Kidney (tissue), 13 donors: ENCODE measurements at regions not wholly inside any gene's neighbourhood (a gene's known extent, or its start where the extent isn't known, plus 50 kb on each side); places are given as distances from the start of the nearest gene placed in this dataset.

ENCODE experiments used
- DNase-seq, 5 donors: peaks; one replicate each; pipeline ENCODE4 v3.0.0-alpha.2; 2013 to 2020
- FAIRE-seq: peaks from 2 replicates; lab custom pipeline; 2012; peaks lifted over from hg19 to GRCh38; lab: Jason Lieb, UNC
- H3K27ac ChIP-seq, 2 donors: one replicate each; pipeline ENCODE4 v1.7.0; 2013; ENCODE audit warnings: low read depth in 2 of 2, low read length in 2 of 2, inconsistent platforms in 1 of 2
- H3K27me3 ChIP-seq: one replicate; pipeline ENCODE4 v1.7.1; 2013; ENCODE audit warnings: low read length, inconsistent platforms; ENCODE audit not compliant: control insufficient read depth, insufficient read depth
- H3K36me3 ChIP-seq, 3 donors: one replicate each; pipeline versions ENCODE4 v1.7.0 to v1.7.1; 2013; ENCODE audit warnings: low read length in 3 of 3, control low read depth in 1 of 3, inconsistent platforms in 1 of 3; ENCODE audit not compliant: insufficient read depth in 3 of 3, control insufficient read depth in 2 of 3
- H3K4me1 ChIP-seq, 3 donors: one replicate each; pipeline versions ENCODE4 v1.7.0 to v1.7.1; 2013; ENCODE audit warnings: low read length in 3 of 3, inconsistent platforms in 1 of 3, low read depth in 1 of 3; ENCODE audit not compliant: control insufficient read depth in 2 of 3, insufficient read depth in 2 of 3
- H3K4me3 ChIP-seq, 3 donors: one replicate each; pipeline versions ENCODE4 v1.7.0 to v1.8.1; 2013; ENCODE audit warnings: low read length in 3 of 3, control low read depth in 1 of 3, inconsistent platforms in 1 of 3
- H3K9ac ChIP-seq, 3 donors: one replicate each; pipeline versions ENCODE4 v1.7.0 to v1.7.1; 2013; ENCODE audit warnings: low read length in 3 of 3, control low read depth in 1 of 3, inconsistent platforms in 1 of 3
- H3K9me3 ChIP-seq, 3 donors: one replicate each; pipeline versions ENCODE4 v1.7.0 to v1.7.1; 2013; ENCODE audit warnings: low read length in 3 of 3, control low read depth in 1 of 3, inconsistent platforms in 1 of 3; ENCODE audit not compliant: control insufficient read depth in 2 of 3, insufficient read depth in 1 of 3
- intact Hi-C: fragments of 100-400 bp; cut with DNase I; formaldehyde crosslinking; loops from one replicate; pipeline ENCODE4 v1.11.1; 2022
- TF ChIP-seq, protein P1 (sequence below): IDR thresholded peaks from 3 replicates; pipeline ENCODE4 v1.5.1; 2012; ENCODE audit warnings: mild to moderate bottlenecking, moderate library complexity, borderline replicate concordance; ENCODE audit not compliant: insufficient read depth; ENCODE audit errors: extremely low read depth
- donor health status: control.
- donor health status: control.
- donor health status: control.
- donor health status: control.
- donor health status: control.
- donor health status: DM: yes; HTN: yes; CAD: no.
- donor health status: Normal renal cell carcinoma (clear cell type).

DNA sequence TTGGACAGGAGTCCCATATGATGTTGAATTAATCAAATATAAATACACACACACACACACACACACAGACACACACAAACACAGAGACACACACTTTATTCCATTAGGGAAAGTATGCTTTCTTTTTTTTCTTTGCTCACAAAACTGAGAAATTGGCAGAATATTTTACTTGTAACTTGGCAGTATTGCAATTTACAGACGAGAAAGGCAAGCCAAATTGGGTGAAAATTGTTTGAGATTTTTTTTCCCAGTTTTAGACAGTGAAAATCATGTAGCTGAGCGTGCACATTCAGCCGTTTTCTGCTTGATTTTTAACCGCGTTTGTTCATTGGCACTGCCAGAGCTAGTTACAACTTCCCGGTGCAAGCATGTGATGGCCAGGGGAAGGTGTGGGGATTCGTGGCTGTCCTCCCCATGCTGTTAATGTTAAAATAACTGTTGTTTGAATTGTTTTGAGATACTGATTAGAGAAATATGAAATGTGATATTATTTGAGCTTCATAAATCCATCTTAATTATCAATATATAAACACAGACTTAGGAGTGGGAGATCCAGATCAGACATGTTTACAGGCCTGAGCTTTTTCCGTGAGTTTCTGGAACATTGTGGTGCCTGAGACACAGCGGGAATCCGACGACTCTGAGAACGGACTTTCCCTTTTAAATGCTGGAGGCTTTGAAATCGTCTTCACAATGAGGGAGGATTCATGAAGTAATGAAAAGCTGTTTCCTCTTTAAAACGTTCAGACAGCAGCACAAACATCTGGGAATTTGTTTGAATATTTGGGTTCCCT lies 125.5 kb downstream of the KCNRG start:
- Histone ChIP-seq H3K27ac (no peak overlapping the region), H3K27me3 (no peaks in the 10 kb centered on the region), H3K36me3 (no peaks in the 10 kb centered on the region), H3K4me3 (no peak overlapping the region), H3K9me3 (no peaks in the 10 kb centered on the region), H3K9ac (no peak overlapping the region), H3K4me1 (no peaks in the 10 kb centered on the region)
- peak in 1 of 5 donors; percentile 26 for DNase-seq
- FAIRE-seq: no peak
- intact Hi-C loops: no loop called here
- TF ChIP-seq, protein P1, sequence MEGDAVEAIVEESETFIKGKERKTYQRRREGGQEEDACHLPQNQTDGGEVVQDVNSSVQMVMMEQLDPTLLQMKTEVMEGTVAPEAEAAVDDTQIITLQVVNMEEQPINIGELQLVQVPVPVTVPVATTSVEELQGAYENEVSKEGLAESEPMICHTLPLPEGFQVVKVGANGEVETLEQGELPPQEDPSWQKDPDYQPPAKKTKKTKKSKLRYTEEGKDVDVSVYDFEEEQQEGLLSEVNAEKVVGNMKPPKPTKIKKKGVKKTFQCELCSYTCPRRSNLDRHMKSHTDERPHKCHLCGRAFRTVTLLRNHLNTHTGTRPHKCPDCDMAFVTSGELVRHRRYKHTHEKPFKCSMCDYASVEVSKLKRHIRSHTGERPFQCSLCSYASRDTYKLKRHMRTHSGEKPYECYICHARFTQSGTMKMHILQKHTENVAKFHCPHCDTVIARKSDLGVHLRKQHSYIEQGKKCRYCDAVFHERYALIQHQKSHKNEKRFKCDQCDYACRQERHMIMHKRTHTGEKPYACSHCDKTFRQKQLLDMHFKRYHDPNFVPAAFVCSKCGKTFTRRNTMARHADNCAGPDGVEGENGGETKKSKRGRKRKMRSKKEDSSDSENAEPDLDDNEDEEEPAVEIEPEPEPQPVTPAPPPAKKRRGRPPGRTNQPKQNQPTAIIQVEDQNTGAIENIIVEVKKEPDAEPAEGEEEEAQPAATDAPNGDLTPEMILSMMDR: no peak

DNA sequence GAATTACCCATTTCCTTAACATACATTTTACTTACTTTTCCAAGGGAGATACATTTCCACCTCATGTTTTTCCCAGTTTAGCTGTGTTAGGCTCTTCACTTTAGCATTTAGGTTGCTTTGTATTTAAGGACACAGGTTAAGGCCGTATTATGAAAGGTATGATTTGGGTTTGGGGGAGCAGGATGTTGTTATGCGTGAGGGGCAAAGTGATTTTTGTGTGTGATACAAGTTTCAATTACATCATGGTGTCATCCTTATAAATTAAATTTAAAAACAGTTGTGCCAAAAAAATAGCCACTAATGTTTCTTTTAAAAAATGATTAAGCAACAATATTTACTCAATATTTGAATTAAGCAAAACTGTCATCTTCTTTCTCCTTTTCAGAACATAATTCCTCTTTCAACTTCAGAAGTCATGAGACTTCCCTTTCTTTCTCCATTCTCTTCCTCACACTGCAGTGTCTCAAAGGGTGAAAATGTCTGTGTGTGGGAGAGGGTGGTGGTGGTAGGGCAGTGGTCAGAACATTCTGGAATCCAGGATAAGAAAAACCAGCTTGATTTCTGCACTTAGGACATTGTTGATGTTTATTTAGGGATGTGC lies 126.2 kb downstream of the KCNRG start:
- H3K27me3 ChIP-seq: no peaks in the 10 kb centered on the region
- no peak for DNase-seq
- no peak overlapping the region for H3K9ac ChIP-seq
- no peak overlapping the region for H3K27ac ChIP-seq
- intact Hi-C loops: no loop called here
- H3K9me3 ChIP-seq: no peaks in the 10 kb centered on the region
- H3K4me1 ChIP-seq: no peaks in the 10 kb centered on the region
- no peak for FAIRE-seq
- H3K4me3 ChIP-seq: no peak overlapping the region
- TF ChIP-seq, protein P1: no peak
- no peaks in the 10 kb centered on the region for H3K36me3 ChIP-seq

DNA sequence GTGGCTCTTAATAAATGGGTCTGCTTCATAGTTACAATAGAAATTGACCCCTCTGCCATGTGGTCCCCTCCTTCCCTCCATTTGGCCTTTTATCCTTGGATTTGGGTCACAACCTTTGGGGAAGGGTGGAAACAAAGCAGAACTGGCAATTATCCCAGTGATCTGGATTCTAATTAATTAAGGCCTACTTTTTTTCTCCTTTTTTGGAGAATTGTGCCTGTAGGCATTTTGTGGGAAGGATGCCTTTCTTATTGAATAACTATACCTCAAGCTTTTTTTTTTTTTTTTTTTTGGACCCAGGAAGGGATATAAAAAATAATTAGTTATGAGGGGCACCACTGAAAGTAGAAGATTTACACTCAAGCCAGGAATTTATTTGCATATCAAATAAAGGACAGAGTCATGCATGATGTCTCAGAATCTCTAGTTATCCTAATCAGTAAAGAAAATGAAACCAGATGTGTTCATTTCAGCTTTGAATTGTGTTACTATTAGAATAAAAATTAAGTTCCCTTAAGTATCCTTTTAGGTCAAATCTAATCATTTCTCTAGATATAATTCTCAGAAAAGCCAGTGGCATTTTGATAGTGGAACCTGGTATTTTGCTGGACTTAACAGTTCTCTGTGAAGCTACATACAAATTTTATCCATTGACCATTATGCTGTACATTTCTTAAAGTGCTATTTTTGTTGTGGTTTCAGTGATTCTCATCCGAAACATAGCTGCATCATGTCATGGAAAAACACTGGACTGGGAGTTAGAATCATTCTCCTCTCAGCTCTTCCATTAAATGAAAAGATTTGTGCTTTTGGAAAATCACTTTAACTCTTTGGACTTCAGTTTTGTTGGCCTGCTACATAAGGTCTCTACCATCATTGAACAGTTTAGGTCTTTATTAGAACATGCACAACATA lies 129.3 kb downstream of the KCNRG start:
- no peak for DNase-seq
- Histone ChIP-seq H3K4me3 (no peak overlapping the region), H3K36me3 (no peaks in the 10 kb centered on the region), H3K27ac (no peak overlapping the region), H3K4me1 (peaks cover 0 to 2% (median 0%) of the 10 kb centered on the region in 3 donors), H3K9ac (no peak overlapping the region), H3K9me3 (no peaks in the 10 kb centered on the region), H3K27me3 (no peaks in the 10 kb centered on the region)
- TF ChIP-seq, protein P1: no peak
- intact Hi-C loops: no loop called here
- FAIRE-seq: no peak
